Ovary (tissue), 3 donors: ENCODE measurements at regions not wholly inside any gene's neighbourhood (a gene's known extent, or its start where the extent isn't known, plus 50 kb on each side); places are given as distances from the start of the nearest gene placed in this dataset.

Experiments used
- CTCF ChIP-seq, 3 donors: fragments of 450-650 bp in 2 of 3; fragments of 200-600 bp in 1 of 3; IDR thresholded peaks; one replicate each; pipeline versions ENCODE4 v1.5.1 to v1.8.0; 2016 to 2022; ENCODE audit warnings: antibody characterized with exemption in 3 of 3, mild to moderate bottlenecking in 1 of 3
- EP300 ChIP-seq: sonication (generic); formaldehyde crosslinking; IDR thresholded peaks from one replicate; pipeline ENCODE4 v1.6.1; 2017; ENCODE audit warnings: antibody characterized with exemption
- POLR2A ChIP-seq: fragments of 450-650 bp; IDR thresholded peaks from one replicate; pipeline ENCODE4 v1.6.1; 2017; ENCODE audit warnings: antibody characterized with exemption, mild to moderate bottlenecking, moderate library complexity
- donor health status: DM: no; HTN: no; CAD: no.

GRCh38 chr12:91988086-91988923, 157.3 kb downstream of the BTG1 start:
- TF ChIP-seq POLR2A = no peak
- no peak for TF ChIP-seq CTCF (IDR thresholded peaks at IDR 0.05)
- TF ChIP-seq EP300 = no peak
